K562 (cell line): ENCODE measurements at regions not wholly inside any gene's neighbourhood (a gene's known extent, or its start where the extent isn't known, plus 50 kb on each side); places are given as distances from the start of the nearest gene placed in this dataset.

ENCODE experiments used
- ATAC-seq: fragments of 200-7000 bp; cut with Tn5 transposase; 3 replicates; pipeline ENCODE4 v1.9.1; 2020; ENCODE audit warnings: moderate library complexity
- BruUV-seq: library from RNA; stranded (reverse); fragments of 400-500 nt; replicated peaks from 2 replicates; lab custom pipeline; 2021; lab: Mats Ljungman, UMichigan
- CTCF ChIA-PET: fragments of 300-600 bp; formaldehyde crosslinking; extraction: SDS; loops from one replicate; lab custom pipeline; 2021; ENCODE audit warnings: low intra/inter-chr PET ratio; lab: Yijun Ruan, JAX
- POLR2A ChIA-PET: fragments of 300-600, 350-650 bp; sonication (Branson Sonifier 250); formaldehyde crosslinking; extraction: SDS; loops from one replicate; lab custom pipeline; 2021; ENCODE audit warnings: antibody characterized with exemption, inconsistent platforms; lab: Yijun Ruan, JAX
- DNase-seq, 4 experiments: peaks; one replicate each; pipeline versions ENCODE4 v3.0.0 to v3.0.0-alpha.2; 2011 to 2018; ENCODE audit warnings: low spot score in 3 of 4, mixed read lengths in 3 of 4; ENCODE audit errors: extremely low read depth in 1 of 4
- FAIRE-seq: peaks from 2 replicates; lab custom pipeline; 2011; peaks lifted over from hg19 to GRCh38; lab: Jason Lieb, UNC
- H2AFZ ChIP-seq: 2 replicates; pipeline ENCODE4 v1.6.0; 2011; ENCODE audit warnings: low read depth, low read length, control low read depth, inconsistent platforms
- H3K27ac ChIP-seq: fragments of 200-600 bp; 3 replicates; pipeline ENCODE4 v1.8.0; 2011; ENCODE audit warnings: low read depth, mild to moderate bottlenecking, control low read depth, inconsistent platforms, low read length, moderate library complexity, mixed read lengths; ENCODE audit errors: extremely low read depth
- H3K27me3 ChIP-seq, 2 experiments: fragments of 300-600 bp in 1 of 2; 2 replicates in 1 of 2; 3 replicates in 1 of 2; pipeline versions ENCODE4 v1.6.0 to v1.8.0; 2011; ENCODE audit warnings: inconsistent platforms in 2 of 2, low read length in 2 of 2, mild to moderate bottlenecking in 1 of 2, mixed read lengths in 1 of 2, moderate library complexity in 1 of 2; ENCODE audit not compliant: control insufficient read depth in 2 of 2, insufficient read depth in 2 of 2
- H3K36me3 ChIP-seq: fragments of 300-600 bp; 3 replicates; pipeline ENCODE4 v1.8.0; 2011; ENCODE audit warnings: mild to moderate bottlenecking, low read length, inconsistent platforms; ENCODE audit not compliant: control insufficient read depth, insufficient read depth
- H3K4me1 ChIP-seq, 2 experiments: fragments of 200-600 bp in 1 of 2; replicated peaks in 1 of 2; 2 replicates in 1 of 2; 3 replicates in 1 of 2; pipeline versions ENCODE4 v1.5.1 to v1.8.0; 2011; ENCODE audit warnings: inconsistent platforms in 2 of 2, low read length in 2 of 2, mild to moderate bottlenecking in 1 of 2, mixed read lengths in 1 of 2, moderate library complexity in 1 of 2; ENCODE audit not compliant: control insufficient read depth in 2 of 2, insufficient read depth in 2 of 2
- H3K4me2 ChIP-seq: 2 replicates; pipeline ENCODE4 v1.6.1; 2011; ENCODE audit warnings: low read length, control low read depth, inconsistent platforms, mixed read lengths; ENCODE audit not compliant: insufficient read depth
- H3K4me3 ChIP-seq: fragments of 200-600 bp; sonication (generic), shearing (Covaris generic); 2 replicates; pipeline ENCODE4 v1.5.1; 2016; ENCODE audit warnings: control low read depth, inconsistent platforms
- H3K79me2 ChIP-seq: fragments of 200-600 bp; 3 replicates; pipeline ENCODE4 v1.8.0; 2011; ENCODE audit warnings: low read length, inconsistent platforms; ENCODE audit not compliant: control insufficient read depth, insufficient read depth
- H3K9ac ChIP-seq, 2 experiments: 2 replicates each; pipeline versions ENCODE4 v1.6.0 to v1.6.1; 2011; ENCODE audit warnings: low read depth in 2 of 2, low read length in 2 of 2, control low read depth in 1 of 2, inconsistent platforms in 1 of 2, mild to moderate bottlenecking in 1 of 2, mixed read lengths in 1 of 2; ENCODE audit not compliant: insufficient read depth in 1 of 2
- H3K9me1 ChIP-seq: one replicate; pipeline ENCODE4 v1.6.0; 2011; ENCODE audit warnings: inconsistent platforms, mild to moderate bottlenecking, low read length, moderate library complexity; ENCODE audit not compliant: control insufficient read depth, insufficient read depth
- H3K9me3 ChIP-seq: replicated peaks from 2 replicates; pipeline ENCODE4 v1.5.1; 2011; ENCODE audit warnings: low read depth, low read length, inconsistent platforms; ENCODE audit not compliant: control insufficient read depth, insufficient read depth
- H4K20me1 ChIP-seq: replicated peaks from 2 replicates; pipeline ENCODE4 v1.6.1; 2011; ENCODE audit warnings: low read length, inconsistent platforms, mixed read lengths; ENCODE audit not compliant: control insufficient read depth, insufficient read depth
- BRD4 ChIP-seq: fragments of 200-600 bp; sonication (generic); IDR thresholded peaks from 2 replicates; pipeline ENCODE4 v1.6.1; 2017; ENCODE audit warnings: inconsistent platforms
- DMBX1 ChIP-seq: fragments of 250-450 bp; sonication (Bioruptor Pico); IDR thresholded peaks from 2 replicates; pipeline ENCODE4 v1.8.0; 2022; ENCODE audit warnings: inconsistent platforms, mild to moderate bottlenecking, moderate library complexity, borderline replicate concordance
- GATA2 ChIP-seq: sonication (generic); formaldehyde crosslinking; IDR thresholded peaks from 2 replicates; pipeline ENCODE4 v1.4.0; 2020; ENCODE audit warnings: mild to moderate bottlenecking, missing genetic modification reagents
- KLF16 ChIP-seq: IDR thresholded peaks from 2 replicates; pipeline ENCODE4 v1.6.1; 2016; ENCODE audit warnings: antibody characterized with exemption
- NUFIP1 ChIP-seq: fragments of 450-650 bp; IDR thresholded peaks from 2 replicates; pipeline ENCODE4 v1.6.1; 2018; ENCODE audit not compliant: partially characterized antibody
- POLR2A ChIP-seq: fragments of 450-650 bp; conservative IDR thresholded peaks from 2 replicates; pipeline ENCODE4 v1.6.1; 2016
- PPARD ChIP-seq: fragments of 250-450 bp; sonication (Bioruptor Pico); IDR thresholded peaks from 2 replicates; pipeline ENCODE4 v1.8.0; 2022; ENCODE audit warnings: inconsistent platforms, mild to moderate bottlenecking, moderate library complexity
- SMAD1 ChIP-seq: fragments of 150-350 bp; IDR thresholded peaks from 2 replicates; pipeline ENCODE4 v1.6.1; 2014; ENCODE audit warnings: low read length, low read depth; ENCODE audit not compliant: partially characterized antibody
- ZEB2 ChIP-seq: fragments of 450-650 bp; IDR thresholded peaks from 2 replicates; pipeline ENCODE4 v1.6.1; 2016
- WGBS: fragments of 100-300 bp; shearing (Covaris generic); methylation state at CpG from one replicate; pipeline ENCODE4 v1.1.6; 2016; ENCODE audit warnings: low coverage, mixed read lengths; ENCODE audit not compliant: insufficient coverage; ENCODE audit errors: missing lambda C conversion rate; 5-methylcytosine and 5-hydroxymethylcytosine counted together
- in situ Hi-C: fragments of 300-500 bp; cut with MboI; formaldehyde crosslinking; loops from 4 replicates; pipeline ENCODE4 v1.15.0; 2018; ENCODE audit warnings: inconsistent platforms, mixed read lengths
- intact Hi-C: fragments of 100-400 bp; cut with micrococcal nuclease; formaldehyde crosslinking; loops from 2 replicates; pipeline ENCODE4 v1.14.2; 2022
- TF ChIP-seq, protein P1 (sequence below): IDR thresholded peaks from 3 replicates; pipeline ENCODE4 v1.6.1; 2011; ENCODE audit warnings: borderline replicate concordance, mild to moderate bottlenecking; ENCODE audit not compliant: insufficient read length, insufficient read depth
- TF ChIP-seq, protein P2 (sequence below): fragments of 250-450 bp; sonication (Bioruptor Pico); IDR thresholded peaks from 2 replicates; pipeline ENCODE4 v1.5.0; 2021; ENCODE audit warnings: mild to moderate bottlenecking, borderline replicate concordance
- TF ChIP-seq, protein P3 (sequence below): sonication (generic); formaldehyde crosslinking; IDR thresholded peaks from 2 replicates; pipeline ENCODE4 v1.8.1; 2022; ENCODE audit warnings: missing genetic modification reagents

DNA sequence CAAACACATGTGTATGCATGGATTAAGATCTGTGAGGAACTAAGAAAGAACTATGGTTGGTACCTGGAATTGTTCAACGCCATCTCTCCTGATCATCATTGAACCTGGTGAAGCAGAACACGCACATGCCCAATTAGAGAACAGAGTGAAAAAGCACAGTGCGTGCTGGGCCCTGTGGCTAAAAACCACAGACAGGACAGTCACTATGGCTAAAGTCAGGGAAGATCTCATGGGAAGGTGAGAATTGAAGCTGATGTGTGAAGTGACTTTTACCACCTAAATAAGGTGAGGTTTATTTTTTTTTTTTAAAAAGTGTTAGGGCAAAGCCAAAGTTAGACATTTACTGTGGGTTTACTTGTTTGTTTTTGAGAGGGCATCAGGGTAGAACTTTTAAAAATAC is 215.0 kb downstream of the SLC38A4 start:
- Histone ChIP-seq H3K36me3 (no peaks in the 10 kb centered on the region), H3K27ac (no peak overlapping the region), H3K9me3 (no peaks in the 10 kb centered on the region), H3K79me2 (no peaks in the 10 kb centered on the region), H2AFZ (no peak overlapping the region), H3K4me2 (no peak overlapping the region), H4K20me1 (no peaks in the 10 kb centered on the region), H3K9me1 (no peaks in the 10 kb centered on the region), H3K9ac (no peak overlapping the region), H3K27me3 (no peaks in the 10 kb centered on the region), H3K4me3 (no peak overlapping the region), H3K4me1 (no peaks in the 10 kb centered on the region; a peak in 2 of 5 replicates)
- DNase-seq (no peak), ATAC-seq (no peak), FAIRE-seq (no peak)
- TF ChIP-seq KLF16 (no peak), SMAD1 (no peak), BRD4 (no peak), DMBX1 (CRISPR knock-in tag) (no peak), PPARD (CRISPR knock-in tag) (no peak), ZEB2 (no peak), POLR2A (no peak), GATA2 (CRISPR knock-in tag) (no peak), NUFIP1 (no peak)
- TF ChIP-seq, protein P1, sequence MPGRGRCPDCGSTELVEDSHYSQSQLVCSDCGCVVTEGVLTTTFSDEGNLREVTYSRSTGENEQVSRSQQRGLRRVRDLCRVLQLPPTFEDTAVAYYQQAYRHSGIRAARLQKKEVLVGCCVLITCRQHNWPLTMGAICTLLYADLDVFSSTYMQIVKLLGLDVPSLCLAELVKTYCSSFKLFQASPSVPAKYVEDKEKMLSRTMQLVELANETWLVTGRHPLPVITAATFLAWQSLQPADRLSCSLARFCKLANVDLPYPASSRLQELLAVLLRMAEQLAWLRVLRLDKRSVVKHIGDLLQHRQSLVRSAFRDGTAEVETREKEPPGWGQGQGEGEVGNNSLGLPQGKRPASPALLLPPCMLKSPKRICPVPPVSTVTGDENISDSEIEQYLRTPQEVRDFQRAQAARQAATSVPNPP: no peak
- TF ChIP-seq, protein P2, sequence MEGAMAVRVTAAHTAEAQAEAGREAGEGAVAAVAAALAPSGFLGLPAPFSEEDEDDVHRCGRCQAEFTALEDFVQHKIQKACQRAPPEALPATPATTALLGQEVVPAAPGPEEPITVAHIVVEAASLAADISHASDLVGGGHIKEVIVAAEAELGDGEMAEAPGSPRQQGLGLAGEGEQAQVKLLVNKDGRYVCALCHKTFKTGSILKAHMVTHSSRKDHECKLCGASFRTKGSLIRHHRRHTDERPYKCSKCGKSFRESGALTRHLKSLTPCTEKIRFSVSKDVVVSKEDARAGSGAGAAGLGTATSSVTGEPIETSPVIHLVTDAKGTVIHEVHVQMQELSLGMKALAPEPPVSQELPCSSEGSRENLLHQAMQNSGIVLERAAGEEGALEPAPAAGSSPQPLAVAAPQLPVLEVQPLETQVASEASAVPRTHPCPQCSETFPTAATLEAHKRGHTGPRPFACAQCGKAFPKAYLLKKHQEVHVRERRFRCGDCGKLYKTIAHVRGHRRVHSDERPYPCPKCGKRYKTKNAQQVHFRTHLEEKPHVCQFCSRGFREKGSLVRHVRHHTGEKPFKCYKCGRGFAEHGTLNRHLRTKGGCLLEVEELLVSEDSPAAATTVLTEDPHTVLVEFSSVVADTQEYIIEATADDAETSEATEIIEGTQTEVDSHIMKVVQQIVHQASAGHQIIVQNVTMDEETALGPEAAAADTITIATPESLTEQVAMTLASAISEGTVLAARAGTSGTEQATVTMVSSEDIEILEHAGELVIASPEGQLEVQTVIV (CRISPR knock-in tag): no peak
- TF ChIP-seq, protein P3, sequence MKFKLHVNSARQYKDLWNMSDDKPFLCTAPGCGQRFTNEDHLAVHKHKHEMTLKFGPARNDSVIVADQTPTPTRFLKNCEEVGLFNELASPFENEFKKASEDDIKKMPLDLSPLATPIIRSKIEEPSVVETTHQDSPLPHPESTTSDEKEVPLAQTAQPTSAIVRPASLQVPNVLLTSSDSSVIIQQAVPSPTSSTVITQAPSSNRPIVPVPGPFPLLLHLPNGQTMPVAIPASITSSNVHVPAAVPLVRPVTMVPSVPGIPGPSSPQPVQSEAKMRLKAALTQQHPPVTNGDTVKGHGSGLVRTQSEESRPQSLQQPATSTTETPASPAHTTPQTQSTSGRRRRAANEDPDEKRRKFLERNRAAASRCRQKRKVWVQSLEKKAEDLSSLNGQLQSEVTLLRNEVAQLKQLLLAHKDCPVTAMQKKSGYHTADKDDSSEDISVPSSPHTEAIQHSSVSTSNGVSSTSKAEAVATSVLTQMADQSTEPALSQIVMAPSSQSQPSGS (CRISPR knock-in tag): no peak
- ChIA-PET CTCF (no interaction called here), POLR2A (interaction anchor here (0.9 to 1.1 kb wide), 2 partner anchors 13 to 35 kb away, joined by 3 to 4 read pairs; no protein-coding TSS in a partner anchor)
- intact Hi-C loops: no loop called here
- 49% methylated on average over 3 of the region's 3 CpGs for WGBS
- no TSS peak for BruUV-seq
- in situ Hi-C loops: no loop called here
